Progenitor cell of endocrine pancreas (in vitro differentiated cells): ENCODE measurements at regions not wholly inside any gene's neighbourhood (a gene's known extent, or its start where the extent isn't known, plus 50 kb on each side); places are given as distances from the start of the nearest gene placed in this dataset.

ENCODE experiments used
- DNase-seq: peaks from one replicate; pipeline ENCODE4 v3.0.0; 2021; ENCODE audit warnings: low spot score; ENCODE audit not compliant: unreplicated experiment
- H3K27ac Mint-ChIP-seq: 2 replicates; pipeline ENCODE4 v1.8.0; 2021; ENCODE audit warnings: mild to moderate bottlenecking, moderate library complexity, mixed read lengths
- H3K27me3 Mint-ChIP-seq: 2 replicates; pipeline ENCODE4 v1.8.0; 2021; ENCODE audit warnings: mixed read lengths
- H3K36me3 Mint-ChIP-seq: 2 replicates; pipeline ENCODE4 v1.8.0; 2022; ENCODE audit warnings: mixed read lengths; ENCODE audit not compliant: insufficient read depth
- H3K4me1 Mint-ChIP-seq: 2 replicates; pipeline ENCODE4 v1.8.0; 2021; ENCODE audit warnings: low read depth, mixed read lengths
- H3K4me3 Mint-ChIP-seq: 2 replicates; pipeline ENCODE4 v1.8.0; 2021; ENCODE audit warnings: low read depth, mild to moderate bottlenecking, moderate library complexity, mixed read lengths
- H3K9me3 Mint-ChIP-seq: 2 replicates; pipeline ENCODE4 v1.8.0; 2021; ENCODE audit warnings: low read depth, mixed read lengths
- TF ChIP-seq, protein P1 (sequence below): fragments of 200-600 bp; sonication (generic); IDR thresholded peaks from one replicate; pipeline ENCODE4 v1.5.0; 2021; ENCODE audit warnings: antibody characterized with exemption, mild to moderate bottlenecking; ENCODE audit not compliant: unreplicated experiment

DNA sequence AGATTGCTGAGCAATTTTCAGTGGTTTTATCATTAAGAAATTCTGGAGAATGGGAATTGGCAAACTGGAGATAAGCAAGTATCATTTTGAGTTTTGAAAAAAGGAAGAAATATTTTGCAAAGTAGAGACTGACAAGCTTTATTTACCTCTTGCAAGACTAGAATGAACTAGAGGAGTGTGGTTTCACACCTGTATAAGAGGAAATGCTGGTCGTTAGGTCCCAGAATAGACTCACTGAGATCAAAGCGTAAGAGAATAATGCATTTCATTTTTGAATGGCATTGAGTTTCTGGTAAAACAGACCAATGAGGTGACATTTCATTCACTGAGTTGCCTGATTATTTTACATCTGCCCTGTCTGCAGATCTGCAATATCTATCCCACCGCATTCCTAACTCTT is 308.1 kb downstream of the ADGRL2 start:
- H3K4me1 Mint-ChIP-seq: peaks cover 4% of the 10 kb centered on the region
- H3K4me3 Mint-ChIP-seq: no peak overlapping the region
- TF ChIP-seq, protein P1, sequence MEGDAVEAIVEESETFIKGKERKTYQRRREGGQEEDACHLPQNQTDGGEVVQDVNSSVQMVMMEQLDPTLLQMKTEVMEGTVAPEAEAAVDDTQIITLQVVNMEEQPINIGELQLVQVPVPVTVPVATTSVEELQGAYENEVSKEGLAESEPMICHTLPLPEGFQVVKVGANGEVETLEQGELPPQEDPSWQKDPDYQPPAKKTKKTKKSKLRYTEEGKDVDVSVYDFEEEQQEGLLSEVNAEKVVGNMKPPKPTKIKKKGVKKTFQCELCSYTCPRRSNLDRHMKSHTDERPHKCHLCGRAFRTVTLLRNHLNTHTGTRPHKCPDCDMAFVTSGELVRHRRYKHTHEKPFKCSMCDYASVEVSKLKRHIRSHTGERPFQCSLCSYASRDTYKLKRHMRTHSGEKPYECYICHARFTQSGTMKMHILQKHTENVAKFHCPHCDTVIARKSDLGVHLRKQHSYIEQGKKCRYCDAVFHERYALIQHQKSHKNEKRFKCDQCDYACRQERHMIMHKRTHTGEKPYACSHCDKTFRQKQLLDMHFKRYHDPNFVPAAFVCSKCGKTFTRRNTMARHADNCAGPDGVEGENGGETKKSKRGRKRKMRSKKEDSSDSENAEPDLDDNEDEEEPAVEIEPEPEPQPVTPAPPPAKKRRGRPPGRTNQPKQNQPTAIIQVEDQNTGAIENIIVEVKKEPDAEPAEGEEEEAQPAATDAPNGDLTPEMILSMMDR: no peak
- no peaks in the 10 kb centered on the region for H3K27me3 Mint-ChIP-seq
- no peaks in the 10 kb centered on the region for H3K36me3 Mint-ChIP-seq
- no peak overlapping the region for H3K27ac Mint-ChIP-seq
- H3K9me3 Mint-ChIP-seq: peaks cover 7% of the 10 kb centered on the region
- DNase-seq: no peak

DNA sequence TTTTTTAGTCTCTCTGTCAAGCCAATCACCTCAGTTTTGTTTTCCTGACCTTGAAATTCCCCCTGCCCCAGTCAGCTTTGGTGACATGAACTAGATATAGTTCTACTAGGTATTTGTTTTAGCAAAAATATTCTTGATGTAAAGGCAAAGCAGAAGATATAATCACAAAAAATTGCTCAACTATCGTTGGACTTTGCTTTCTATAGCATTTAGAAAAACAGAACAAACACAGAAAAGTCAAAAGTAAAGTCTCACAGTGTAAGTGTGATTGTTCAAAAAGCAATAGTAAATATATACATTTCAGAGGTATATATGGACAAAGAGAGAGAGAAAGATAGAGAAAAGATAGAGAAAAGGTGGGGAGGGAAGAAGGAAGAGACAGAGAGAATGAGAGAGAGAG is 305.9 kb downstream of the ADGRL2 start:
- no peak overlapping the region for H3K4me3 Mint-ChIP-seq
- no peak for DNase-seq
- no peak overlapping the region for H3K27ac Mint-ChIP-seq
- TF ChIP-seq, protein P1: no peak
- H3K9me3 Mint-ChIP-seq: peaks cover 19% of the 10 kb centered on the region
- no peaks in the 10 kb centered on the region for H3K27me3 Mint-ChIP-seq
- H3K4me1 Mint-ChIP-seq: peaks cover 4% of the 10 kb centered on the region
- H3K36me3 Mint-ChIP-seq: no peaks in the 10 kb centered on the region

DNA sequence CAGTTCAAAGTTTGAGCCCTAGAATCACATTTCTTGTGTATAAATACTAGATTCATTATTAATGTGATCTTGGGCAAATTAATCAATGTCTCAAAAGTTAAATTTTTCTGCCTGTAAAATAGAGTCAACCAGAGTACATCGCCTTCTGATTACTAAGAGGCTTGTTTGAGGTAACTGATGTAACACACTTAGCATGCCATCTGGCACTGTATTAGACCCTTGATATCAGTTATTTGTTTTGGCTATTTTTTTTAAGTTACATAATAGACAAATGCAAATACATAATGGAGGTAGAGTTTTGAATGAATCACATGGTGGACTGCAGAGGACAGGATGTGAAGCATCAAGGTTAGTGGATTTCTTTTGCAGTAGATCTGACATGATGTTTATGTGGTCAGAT is 298.4 kb downstream of the ADGRL2 start:
- H3K36me3 Mint-ChIP-seq: no peaks in the 10 kb centered on the region
- peaks cover 3% of the 10 kb centered on the region for H3K27me3 Mint-ChIP-seq
- peak overlapping the region; percentile 15 for H3K27ac Mint-ChIP-seq
- H3K4me3 Mint-ChIP-seq: no peak overlapping the region
- no peaks in the 10 kb centered on the region for H3K4me1 Mint-ChIP-seq
- no peak for DNase-seq
- peaks cover 12% of the 10 kb centered on the region for H3K9me3 Mint-ChIP-seq
- TF ChIP-seq, protein P1: no peak

DNA sequence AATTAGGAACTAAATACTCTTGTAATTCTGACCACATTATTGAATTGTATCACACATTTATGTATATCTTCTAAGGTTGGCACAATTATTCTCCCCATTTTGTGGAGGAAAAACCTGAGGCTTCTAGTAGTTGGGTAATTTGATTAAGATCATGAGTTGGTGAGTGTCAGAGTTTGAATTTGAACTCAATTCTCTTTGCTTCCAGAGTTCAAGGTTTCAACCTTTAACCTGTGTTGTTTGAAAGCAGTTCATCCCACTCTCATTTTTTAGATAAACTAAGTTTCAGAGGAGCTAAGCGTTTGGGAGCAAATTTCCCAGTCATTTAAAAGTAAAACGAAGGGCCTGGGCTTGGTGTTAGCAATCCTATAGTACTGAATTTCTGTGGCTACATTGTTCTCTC is 293.4 kb downstream of the ADGRL2 start:
- Mint-ChIP-seq H3K4me3 (no peak overlapping the region), H3K4me1 (no peaks in the 10 kb centered on the region), H3K36me3 (no peaks in the 10 kb centered on the region), H3K9me3 (no peaks in the 10 kb centered on the region), H3K27ac (no peak overlapping the region), H3K27me3 (peaks cover 3% of the 10 kb centered on the region)
- DNase-seq: no peak
- TF ChIP-seq, protein P1: no peak

DNA sequence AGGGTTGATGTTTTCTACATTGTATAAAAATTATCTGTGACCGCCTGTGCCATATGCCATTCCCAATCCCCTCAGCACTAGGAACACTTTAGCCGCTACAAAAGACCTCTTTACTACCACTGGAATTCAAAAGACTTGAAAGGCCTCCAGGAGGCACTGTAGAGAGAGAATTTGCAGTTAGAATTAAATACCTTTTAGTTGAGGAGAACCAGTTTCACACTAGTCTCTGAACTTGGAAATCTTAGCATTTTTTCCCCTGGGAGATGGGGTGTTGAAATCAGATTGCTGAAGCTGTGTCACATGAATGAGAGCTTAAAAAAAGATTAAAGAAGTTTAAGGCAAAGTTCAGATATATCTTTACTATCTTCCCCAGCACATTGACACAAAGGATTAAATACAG is 291.0 kb downstream of the ADGRL2 start:
- no peaks in the 10 kb centered on the region for H3K4me1 Mint-ChIP-seq

More for the DNA sequence above, 291.0 kb downstream of the ADGRL2 start:
- Mint-ChIP-seq H3K27ac (no peak overlapping the region), H3K9me3 (no peaks in the 10 kb centered on the region), H3K4me3 (no peak overlapping the region), H3K27me3 (peaks cover 3% of the 10 kb centered on the region), H3K36me3 (no peaks in the 10 kb centered on the region)
- TF ChIP-seq, protein P1: no peak
- DNase-seq: no peak
